HG02981 (cell line): ENCODE measurements at regions not wholly inside any gene's neighbourhood (a gene's known extent, or its start where the extent isn't known, plus 50 kb on each side); places are given as distances from the start of the nearest gene placed in this dataset.
A peak's percentile ranks its signal among the peaks of the same experiment; 100 is the strongest.

Source experiments
- ATAC-seq: cut with Tn5 transposase; IDR thresholded peaks from one replicate; pipeline ENCODE4 v1.9.1; 2021; ENCODE audit warnings: mild to moderate bottlenecking, moderate library complexity; ENCODE audit not compliant: unreplicated experiment

DNA sequence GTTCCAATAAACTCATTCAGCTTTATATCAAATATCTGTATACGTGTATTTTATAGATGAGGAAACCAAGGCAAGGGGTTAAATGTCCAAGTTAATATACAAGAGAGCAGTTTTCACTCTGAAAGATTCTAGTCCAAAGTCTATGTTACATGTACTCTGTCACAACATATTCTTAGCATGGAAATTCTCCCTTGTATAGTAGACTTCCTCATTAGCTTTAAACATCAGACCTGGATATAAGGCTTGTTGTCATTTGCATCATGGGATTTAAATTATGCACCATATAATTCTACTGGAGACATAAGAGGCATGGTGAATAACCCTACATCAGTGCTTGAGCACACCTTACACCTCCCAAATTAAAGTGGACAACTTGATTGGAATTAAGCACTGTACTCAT lies 681.9 kb upstream of the CCDC179 start:
- no peak for ATAC-seq

DNA sequence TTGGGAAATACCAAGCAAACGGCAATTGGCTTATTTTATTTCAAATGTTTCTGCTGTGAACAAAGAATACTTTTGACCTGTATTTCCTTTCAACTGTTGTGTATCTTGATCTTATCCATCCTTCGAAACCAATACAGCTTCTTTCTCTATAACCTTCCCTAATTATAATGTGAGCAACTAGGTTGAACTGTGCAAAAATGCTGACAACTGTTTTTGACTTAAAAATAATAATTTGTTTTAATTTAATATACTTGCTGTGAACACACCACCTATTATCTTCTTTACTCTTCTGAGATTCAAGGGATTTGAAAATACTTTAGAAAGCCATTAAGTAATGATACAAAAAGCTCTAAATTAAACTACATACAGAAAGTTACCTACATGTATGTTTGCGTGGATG lies 682.5 kb upstream of the CCDC179 start:
- ATAC-seq: no peak

DNA sequence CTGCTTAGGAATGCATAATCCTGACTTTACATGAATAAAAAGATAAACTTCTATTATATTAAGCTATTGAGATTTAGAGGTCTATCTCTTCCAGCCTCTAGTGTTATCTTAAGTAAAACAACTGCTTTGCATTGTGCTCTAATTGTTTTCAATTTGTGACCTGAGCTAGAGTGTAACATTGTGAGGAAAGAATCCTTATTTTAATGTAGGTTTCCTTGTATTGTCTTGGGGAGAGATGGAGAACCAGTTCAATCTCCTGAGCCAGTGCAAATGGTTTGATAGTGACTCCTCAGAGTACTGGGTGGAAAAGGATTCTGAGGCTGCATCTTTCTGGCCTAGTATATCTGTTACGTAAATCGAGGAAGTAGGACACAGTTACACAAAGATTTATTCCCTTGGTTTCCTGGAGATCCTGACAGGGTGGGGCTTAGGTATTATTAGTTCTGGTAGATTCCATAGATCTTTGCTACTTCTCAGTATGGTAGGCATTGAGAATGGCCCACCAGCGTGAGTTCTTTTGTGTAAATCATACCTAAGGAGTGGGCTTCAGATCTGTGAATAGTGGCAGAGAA lies 683.5 kb upstream of the CCDC179 start:
- no peak for ATAC-seq

DNA sequence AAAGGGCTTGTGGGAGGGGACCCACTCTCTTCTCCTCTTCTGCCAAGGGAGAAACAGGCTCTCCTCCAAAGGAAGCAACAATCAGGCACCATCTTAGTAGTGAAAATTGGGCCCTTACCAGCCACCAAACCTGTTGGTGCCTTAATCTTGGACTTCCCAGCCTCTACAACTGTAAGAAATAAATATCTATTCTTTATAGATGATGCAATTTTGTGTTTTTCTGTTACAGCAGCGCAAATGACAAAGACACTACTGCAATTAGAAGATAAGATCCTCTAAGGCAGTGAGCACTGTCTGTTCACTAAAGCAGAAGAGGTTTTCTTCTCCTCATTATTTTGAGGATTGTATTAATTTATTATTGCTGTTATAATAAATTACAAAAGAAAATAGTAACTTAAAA lies 691.4 kb upstream of the CCDC179 start:
- ATAC-seq: no peak

DNA sequence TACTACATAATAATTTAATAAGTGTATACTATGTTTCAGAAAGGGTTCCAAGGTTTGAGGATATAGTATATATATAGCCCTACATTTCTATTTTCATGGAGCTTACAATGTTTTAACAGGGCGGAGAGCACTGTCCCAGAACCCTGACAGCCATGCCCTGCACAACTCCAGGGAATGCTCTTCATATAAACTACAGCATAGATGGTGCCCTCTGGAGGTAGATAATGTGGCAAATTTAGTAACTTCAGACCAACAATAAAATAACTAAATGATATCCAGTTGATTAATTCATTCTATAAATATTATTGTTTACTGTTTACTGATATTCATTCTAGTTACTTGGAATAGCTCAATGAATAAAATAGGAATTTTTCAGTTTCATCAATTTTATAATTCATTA lies 693.7 kb upstream of the CCDC179 start:
- no peak for ATAC-seq

DNA sequence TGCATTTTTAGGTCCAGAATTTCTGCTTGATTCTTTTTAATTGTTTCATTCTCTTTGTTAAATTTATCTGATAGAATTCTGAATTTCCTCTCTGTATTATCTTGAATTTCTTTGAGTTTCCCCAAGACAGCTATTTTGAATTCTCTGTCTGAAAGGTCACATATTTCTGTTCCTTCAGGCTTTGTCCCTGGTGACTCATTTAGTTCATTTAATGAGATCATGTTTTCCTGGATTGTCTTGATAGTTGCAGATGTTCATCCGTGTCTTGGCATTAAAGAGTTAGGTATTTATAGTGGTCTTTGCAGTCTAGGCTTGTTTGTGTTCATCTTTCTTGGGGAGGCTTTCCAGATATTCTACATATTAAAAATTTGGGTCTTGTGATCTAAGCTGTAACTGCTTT lies 694.8 kb upstream of the CCDC179 start:
- no peak for ATAC-seq

DNA sequence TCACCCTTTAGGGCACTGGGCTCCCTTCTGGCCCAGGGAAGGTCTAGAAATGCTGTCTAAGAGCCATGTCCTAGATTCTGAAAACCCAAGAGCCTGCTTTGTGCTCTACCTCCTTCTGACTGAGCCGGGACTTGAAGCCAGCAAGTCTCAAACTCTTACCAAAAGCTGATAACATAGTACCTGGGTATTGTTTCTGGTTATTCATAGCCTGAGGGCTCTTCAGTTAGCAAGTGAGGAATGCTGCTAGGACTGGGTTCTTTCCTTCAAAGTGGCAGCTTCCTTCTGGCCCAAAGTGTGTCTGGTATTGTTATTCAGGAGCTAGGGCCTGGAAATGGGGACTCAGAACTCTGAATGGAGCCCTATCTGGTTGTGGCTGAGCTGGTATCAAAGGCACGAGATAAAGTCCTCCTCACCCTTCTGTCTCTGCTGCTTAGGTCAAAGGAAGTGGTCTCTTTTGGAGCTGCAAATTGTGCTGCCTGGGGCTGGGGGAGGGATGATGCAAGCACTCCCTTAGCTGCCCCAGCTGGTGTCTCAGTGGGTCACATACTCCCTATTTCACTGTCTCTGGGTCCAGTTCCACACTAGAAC lies 696.0 kb upstream of the CCDC179 start:
- no peak for ATAC-seq

DNA sequence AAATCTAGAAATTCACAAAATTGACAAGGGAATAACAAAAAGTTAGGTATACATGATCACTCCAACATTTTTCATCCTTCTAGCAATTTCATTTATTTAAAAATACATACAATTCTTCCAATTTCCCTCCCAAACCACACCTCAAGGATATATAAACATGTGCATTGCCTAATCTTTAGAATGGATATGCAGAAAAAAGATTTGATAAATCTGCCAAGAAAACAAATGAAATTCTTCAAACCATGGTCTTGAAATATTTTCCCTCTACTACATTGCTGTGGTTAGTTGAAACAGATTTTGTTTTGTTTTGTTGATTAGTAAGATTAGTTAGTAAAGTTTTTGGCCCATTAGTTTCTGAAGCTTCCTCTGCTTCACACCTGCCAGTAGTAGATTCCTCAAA lies 703.3 kb upstream of the CCDC179 start:
- ATAC-seq: no peak

DNA sequence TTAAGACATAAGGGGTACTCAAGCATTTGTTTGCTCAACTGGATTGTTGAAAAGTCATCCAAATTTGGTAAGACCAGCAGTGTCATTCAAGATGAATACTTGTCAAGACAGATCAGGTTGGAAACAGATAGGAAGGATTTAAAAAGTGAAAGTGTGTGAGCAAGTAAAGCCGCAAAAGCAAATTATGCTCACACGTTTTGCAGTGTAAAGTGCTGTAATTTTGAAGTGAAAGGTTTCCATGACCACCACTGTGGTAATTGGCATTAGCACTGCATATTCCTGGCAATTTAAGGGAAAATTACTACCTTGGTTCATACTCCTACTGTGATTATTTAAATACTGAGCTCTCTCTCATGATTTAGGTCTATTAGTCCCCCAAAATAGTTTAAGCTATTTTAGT lies 704.1 kb upstream of the CCDC179 start:
- no peak for ATAC-seq

DNA sequence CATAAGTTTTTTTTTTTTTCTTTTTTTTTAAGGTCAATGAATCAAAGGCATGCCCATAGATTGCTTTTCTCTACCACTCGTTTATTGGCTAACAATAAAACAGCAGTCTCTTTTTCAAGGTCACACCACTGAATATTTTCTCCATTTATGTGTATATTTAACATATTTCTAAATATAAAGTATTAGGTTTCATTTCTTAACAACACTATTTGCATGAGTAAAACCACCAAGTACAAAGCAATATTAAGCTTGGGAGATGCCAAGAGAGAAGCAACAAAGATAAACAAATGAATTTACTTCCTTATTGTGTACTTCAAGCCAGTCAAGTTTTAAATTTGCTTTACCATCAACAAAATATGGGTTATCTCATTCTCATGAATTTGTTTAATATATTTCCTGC lies 708.9 kb upstream of the CCDC179 start:
- ATAC-seq: peak; percentile 26

DNA sequence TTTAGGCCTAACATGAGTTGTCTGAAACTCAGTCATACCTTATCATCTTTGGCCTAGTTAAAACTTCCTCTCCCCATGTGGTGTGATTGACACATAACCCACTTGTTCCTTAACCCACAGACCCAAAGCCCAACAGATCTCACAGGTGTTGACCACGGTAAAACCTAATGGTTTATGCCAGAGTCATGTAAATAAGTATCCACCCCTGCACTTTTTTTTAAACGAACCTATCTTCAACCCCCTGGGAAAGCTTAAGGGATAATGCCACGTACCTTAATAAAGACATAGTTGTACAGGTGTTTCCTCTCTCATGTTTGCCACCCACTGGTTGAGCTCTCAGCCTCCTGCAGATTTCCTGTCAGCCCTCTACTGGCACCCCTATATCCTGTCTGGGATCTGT lies 709.3 kb upstream of the CCDC179 start:
- peak; percentile 41 for ATAC-seq

DNA sequence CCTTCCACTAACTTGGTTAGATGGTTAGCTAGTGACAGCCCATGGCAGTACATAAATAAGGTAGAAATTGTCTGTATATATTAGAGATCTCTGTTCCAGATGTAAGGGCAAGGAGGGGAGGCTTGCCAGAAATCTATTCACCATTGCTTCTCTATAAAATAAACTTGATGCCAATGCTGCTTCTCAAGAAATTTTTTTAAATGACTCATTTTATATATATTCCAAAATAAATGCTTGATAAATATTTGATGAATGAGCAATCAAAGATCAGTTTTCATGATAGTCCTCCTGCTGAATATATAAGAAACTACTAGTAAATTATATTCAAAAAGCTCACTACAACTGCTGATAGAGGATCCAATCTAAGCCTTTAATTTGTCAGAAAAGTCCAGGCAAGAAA lies 710.6 kb upstream of the CCDC179 start:
- no peak for ATAC-seq

DNA sequence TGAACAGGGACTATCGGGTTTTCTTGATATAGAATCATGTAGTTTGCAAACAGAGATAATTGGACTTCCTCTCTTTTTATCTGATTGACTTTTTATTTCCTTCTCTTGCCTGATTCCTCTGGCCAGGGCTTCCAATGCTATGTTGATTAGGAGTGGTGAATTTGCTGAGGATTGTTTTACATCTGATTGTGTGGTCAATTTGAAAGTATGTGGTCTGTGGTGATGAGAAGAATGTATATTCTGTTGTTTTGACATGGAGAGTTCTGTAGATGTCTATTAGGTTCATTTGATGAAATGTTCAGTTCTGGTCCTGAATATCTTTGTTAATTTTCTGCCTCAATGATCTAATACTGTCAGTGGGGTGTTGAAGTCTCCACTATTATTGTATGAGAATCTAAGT lies 713.2 kb upstream of the CCDC179 start:
- no peak for ATAC-seq

DNA sequence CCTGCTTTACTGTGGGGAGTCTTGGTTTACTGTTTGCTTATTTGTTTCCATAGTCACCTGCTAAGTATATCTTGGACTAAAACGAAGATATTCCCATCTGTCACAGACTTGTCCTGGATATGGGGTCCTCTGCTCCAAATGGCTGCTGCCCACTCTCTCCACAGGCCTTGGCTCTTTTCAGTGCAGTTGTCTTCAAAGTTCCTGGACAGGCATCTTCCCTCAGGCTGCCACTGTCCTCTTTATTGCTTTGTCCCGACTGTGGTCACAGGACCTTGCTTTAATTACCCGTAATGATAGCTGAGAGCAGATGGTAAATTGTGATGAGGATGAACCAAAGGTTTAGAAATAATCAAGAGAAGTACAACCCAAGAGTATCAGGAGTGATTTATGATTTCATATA lies 713.9 kb upstream of the CCDC179 start:
- no peak for ATAC-seq

DNA sequence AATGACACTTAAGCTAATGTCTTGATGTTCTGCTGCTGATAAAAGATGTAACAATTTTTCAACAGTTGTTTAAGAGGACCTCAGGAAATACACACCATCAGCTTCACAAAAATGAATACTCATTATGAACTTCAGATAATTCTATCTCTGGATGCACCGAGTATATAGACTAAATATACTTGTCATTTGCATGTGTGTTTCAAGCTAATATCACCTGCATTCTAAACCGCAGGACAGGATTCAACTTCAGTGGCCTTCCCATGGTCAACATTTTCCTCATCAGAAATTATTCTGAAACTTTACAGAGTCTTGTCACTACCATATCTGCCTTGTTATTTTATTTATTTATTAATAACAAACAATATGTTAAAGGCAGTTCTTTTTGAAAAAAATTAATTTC lies 717.0 kb upstream of the CCDC179 start:
- no peak for ATAC-seq

DNA sequence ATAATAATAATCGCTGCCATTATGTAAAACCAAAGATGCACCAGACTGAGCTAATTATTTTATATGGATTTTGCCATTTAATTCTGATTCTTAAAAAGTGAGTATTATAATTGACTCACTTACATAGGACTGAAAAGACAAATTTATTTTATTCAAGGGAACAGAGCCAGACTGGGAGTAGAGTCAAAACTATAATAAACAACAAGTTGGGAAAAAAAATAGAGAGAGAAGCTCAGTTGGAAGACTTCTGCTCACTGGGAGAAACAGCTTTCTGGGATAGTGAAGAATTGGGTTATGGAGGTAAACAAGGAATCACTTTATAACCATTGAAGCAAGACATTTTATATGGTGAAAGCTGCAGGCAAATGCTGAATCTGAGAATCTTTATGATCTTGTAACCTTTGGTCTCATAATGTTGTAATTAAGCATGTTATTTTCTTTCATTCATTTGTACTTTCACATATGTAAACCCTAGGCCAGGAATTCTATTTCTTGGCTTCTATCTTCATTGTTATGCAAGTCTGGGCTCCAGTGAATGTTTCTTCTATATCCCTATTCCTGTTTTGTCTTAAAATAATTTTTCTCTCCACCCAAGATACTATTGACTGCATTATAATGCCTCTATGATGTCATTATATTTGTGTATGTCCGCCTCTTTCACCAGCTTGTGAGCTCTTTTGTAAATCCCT lies 725.3 kb upstream of the CCDC179 start:
- no peak for ATAC-seq

DNA sequence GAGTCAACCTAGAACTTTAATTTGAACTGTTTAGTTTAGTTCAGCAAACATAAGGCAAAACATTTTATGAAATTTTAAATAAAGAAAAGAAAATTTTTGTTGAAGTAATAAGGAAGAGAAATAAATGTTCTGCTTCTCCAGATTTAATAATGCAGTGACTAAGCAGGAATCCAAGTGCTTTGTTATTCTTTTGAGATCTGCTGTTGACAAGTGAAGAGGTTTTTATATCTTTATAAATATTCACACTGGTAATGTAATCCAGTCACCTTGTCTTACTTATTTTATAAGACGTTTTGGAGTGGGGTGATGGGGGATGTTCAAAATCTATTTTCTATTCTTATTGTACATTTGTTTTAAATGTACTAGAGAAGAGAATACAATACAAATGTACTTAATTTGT lies 725.9 kb upstream of the CCDC179 start:
- no peak for ATAC-seq

DNA sequence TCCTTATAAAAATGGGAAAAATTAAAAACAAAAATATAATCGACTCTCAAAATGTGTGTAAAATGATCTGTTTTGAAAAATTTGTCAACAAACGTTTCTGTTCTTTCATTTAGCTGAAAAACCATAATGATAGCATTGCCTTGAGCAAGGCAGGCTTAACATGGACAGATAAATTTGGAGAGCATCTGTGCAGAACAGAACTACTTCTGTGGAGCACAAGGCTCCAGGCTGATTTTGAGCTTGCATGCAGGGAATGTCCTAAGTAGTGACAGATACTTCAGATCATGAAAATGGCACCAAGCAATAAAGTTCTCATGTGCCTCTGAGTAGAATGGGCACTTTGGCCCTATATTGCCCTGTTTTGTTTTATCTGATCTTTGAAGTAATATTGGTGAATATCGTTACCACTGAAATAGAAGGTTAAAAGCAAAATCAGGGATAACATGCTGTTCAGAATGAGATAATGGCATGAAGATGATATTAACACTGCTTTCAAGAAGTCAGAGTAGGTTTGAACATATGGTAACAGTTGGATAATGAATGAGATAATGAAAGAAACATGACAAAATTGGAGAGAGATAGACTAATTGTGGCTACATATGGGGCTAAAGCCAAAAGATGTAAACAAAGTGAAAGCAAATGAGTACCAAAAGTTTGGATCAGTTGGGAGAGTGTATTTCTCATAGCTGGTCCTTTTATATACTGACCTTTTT lies 730.5 kb upstream of the CCDC179 start:
- ATAC-seq: no peak

DNA sequence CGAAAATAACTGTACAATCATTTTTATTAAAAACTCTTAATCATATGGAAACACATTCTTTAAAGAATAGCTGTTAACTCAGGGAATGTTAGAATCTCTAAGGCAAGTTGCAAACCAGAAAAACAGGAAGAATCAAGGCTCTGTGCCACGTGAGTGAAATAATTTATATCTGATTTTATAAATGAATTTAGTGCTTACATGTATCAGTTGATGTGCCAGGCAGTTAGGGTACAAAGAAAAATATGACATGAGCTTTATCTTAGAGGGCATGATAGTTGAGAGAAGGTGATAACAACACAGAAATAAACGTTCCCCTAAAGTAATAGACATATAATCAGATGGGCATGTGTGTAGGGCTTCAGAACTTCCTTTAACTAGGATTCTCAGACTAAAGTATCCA lies 734.5 kb upstream of the CCDC179 start:
- ATAC-seq: no peak

DNA sequence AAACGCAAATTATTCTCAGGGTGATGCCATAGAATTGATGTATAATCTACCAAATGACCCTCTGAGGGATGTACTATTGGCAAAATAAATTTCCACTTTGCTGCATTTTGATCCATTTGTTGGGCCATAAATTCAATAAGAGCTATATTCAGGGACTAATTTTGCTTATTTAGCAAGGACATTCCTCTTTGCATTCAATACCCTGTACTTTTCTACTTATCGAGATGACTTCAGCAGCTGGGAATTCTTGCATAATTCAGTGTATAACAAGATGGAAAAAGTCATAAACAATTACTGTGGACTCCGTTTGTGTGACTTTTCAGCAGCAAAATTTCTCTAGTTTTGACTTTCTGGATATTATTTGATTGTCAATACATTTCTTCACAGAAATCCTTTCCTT lies 744.7 kb upstream of the CCDC179 start:
- ATAC-seq: no peak

DNA sequence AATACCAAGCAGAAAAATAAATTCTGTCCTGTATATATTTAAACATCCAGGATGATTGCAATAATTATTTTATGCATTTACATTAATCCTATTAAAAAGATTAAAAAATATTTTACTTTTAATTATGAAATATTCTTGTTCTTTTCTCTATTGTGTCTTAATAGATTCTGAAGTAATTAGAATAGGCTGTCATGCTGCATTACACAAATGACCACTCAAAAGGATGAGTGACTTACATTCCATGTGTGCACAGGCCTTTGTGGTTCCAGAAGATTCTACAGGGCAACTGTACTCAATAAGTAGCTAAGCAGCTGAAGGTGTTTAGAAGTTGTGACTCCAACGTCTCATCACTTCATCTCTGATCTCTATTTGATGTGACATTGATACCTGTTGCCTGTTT lies 745.9 kb upstream of the CCDC179 start:
- no peak for ATAC-seq

DNA sequence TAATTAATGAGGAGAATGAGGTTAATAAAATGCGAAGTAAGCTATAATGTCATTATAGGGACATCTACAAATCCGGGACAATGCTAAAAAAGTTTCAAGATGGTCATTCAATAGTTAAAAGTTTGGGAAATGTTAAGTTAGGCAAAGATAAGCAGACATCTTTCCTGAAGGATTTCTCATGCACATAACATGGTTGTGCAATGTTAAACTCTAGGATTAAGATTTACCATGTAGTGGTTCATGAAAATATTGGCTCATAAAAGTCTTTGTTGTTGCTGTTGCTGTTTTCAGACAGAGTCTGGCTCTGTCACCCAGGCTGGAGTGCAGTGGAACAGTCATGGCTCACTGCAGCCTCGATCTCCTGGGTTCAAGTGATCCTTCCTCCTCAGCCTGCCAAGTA lies 751.5 kb upstream of the CCDC179 start:
- ATAC-seq: no peak
